ENCODE measurements at regions not wholly inside any gene's neighbourhood (a gene's known extent, or its start where the extent isn't known, plus 50 kb on each side); places are given as distances from the start of the nearest gene placed in this dataset.

- TF ChIP-seq FOXP2 (optimal IDR thresholded peaks at IDR 0.05; ENCODE audit: control extremely low read depth, extremely low read length, insufficient read depth) = no peak
- TF ChIP-seq POLR2AphosphoS5 (IDR thresholded peaks at IDR 0.05; ENCODE audit: borderline replicate concordance, low read depth, low read length) = no peak
These were observed 1348.0 kb downstream of the MRPL39 start for GRCh38 chr21:24259241-24259640.

Data from SK-N-MC (cell line).